ENCODE measurements at regions not wholly inside any gene's neighbourhood (a gene's known extent, or its start where the extent isn't known, plus 50 kb on each side); places are given as distances from the start of the nearest gene placed in this dataset.
A peak's percentile ranks its signal among the peaks of the same experiment; 100 is the strongest.

DNA sequence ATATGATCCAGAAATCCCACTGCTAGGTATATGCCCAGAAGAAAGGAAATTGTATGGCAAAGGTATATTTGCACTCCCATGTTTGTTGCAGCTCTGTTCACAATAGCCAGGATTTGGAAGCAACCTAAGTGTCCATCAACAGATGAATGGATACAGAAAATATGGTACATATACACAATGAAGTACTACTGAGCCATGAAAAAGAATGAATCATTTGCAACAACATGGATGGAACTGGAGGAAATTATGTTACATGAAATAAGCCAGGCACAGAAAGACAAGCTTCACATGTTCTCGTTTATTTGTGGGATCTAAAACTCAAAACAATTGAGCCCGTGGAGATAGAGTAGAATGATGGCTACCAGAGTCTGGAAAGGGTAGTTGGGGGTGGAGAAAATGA, 55.5 kb upstream of the BDH1 start:
- no peak overlapping the region for H3K4me3 ChIP-seq (ENCODE audit: low read depth, low read length)
- H3K27ac ChIP-seq (ENCODE audit: extremely low read depth, low read depth, low read length), result no peak overlapping the region
- no peaks in the 10 kb centered on the region for H3K9me3 ChIP-seq (ENCODE audit: control insufficient read depth, insufficient read depth, low read depth, low read length)
- ChIA-PET CTCF (interaction anchor here (1.1 to 1.3 kb wide), 2 partner anchors 12 to 13 kb away, joined by 4 to 8 read pairs; no protein-coding TSS in a partner anchor), POLR2A (no interaction called here)
- H3K4me1 ChIP-seq (ENCODE audit: control insufficient read depth, insufficient read depth, low read length), result no peaks in the 10 kb centered on the region
- TF ChIP-seq KLF1 (tag by site-specific recombination; IDR thresholded peaks at IDR 0.05) (no peak), MZF1 (tag by site-specific recombination; IDR thresholded peaks at IDR 0.05; ENCODE audit: borderline replicate concordance) (no peak), ZNF146 (tag by site-specific recombination; IDR thresholded peaks at IDR 0.05) (peak; percentile 91), ZNF571 (tag by site-specific recombination; IDR thresholded peaks at IDR 0.05) (no peak), KLF8 (tag by site-specific recombination; IDR thresholded peaks at IDR 0.05) (no peak)
- H3K36me3 ChIP-seq (ENCODE audit: control insufficient read depth in 2 of 2, insufficient read depth in 1 of 2, low read length in 2 of 2), result peaks cover 12 to 96% of the 10 kb centered on the region in 2 experiments; a peak in 2 of 3 replicates

DNA sequence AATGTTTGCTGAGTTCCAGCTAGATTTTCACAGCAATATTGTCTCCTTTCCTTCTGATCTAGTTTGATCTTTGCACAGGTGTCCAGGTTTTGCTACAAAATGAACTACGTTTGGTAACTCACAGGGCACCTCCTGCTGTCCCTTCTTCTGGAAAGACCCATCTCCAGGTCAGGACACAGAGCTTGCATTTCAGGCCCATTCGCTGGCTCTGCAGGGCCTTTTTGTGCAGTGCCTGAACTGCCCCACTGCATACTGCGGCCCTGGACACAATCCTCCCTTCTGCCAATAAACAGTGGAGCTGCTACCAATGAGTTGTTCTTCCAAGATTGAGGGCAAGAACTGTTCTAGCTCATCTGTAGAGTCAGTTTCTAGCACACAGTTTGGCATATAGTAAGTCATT, 50.7 kb upstream of the BDH1 start:
- Histone ChIP-seq H3K4me1 (ENCODE audit: control insufficient read depth, insufficient read depth, low read length) (no peaks in the 10 kb centered on the region), H3K9me3 (ENCODE audit: control insufficient read depth, insufficient read depth, low read depth, low read length) (no peaks in the 10 kb centered on the region), H3K27ac (ENCODE audit: extremely low read depth, low read depth, low read length) (no peak overlapping the region), H3K4me3 (ENCODE audit: low read depth, low read length) (no peak overlapping the region), H3K36me3 (ENCODE audit: control insufficient read depth in 2 of 2, insufficient read depth in 1 of 2, low read length in 2 of 2) (peaks cover 12 to 61% of the 10 kb centered on the region in 2 experiments; a peak in 2 of 3 replicates)
- TF ChIP-seq, protein P1, sequence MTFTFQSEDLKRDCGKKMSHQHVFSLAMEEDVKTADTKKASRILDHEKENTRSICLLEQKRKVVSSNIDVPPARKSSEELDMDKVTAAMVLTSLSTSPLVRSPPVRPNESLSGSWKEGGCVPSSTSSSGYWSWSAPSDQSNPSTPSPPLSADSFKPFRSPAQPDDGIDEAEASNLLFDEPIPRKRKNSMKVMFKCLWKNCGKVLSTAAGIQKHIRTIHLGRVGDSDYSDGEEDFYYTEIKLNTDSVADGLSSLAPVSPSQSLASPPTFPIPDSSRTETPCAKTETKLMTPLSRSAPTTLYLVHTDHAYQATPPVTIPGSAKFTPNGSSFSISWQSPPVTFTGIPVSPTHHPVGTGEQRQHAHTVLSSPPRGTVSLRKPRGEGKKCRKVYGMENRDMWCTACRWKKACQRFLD (tag by site-specific recombination; IDR thresholded peaks at IDR 0.05), result no peak
- TF ChIP-seq ZNF548 (tag by site-specific recombination; IDR thresholded peaks at IDR 0.05), result no peak
- TF ChIP-seq, protein P2, sequence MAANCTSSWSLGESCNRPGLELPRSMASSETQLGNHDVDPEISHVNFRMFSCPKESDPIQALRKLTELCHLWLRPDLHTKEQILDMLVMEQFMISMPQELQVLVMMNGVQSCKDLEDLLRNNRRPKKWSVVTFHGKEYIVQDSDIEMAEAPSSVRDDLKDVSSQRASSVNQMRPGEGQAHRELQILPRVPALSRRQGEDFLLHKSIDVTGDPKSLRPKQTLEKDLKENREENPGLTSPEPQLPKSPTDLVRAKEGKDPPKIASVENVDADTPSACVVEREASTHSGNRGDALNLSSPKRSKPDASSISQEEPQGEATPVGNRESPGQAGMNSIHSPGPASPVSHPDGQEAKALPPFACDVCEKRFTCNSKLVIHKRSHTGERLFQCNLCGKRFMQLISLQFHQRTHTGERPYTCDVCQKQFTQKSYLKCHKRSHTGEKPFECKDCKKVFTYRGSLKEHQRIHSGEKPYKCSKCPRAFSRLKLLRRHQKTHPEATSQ (tag by site-specific recombination; IDR thresholded peaks at IDR 0.05), result no peak
- TF ChIP-seq ZNF211 (tag by site-specific recombination; IDR thresholded peaks at IDR 0.05; ENCODE audit: low read depth), result no peak
- no peak for TF ChIP-seq ZNF76 (tag by site-specific recombination; IDR thresholded peaks at IDR 0.05; ENCODE audit: borderline replicate concordance, low read depth)
- TF ChIP-seq ZNF768 (tag by site-specific recombination; IDR thresholded peaks at IDR 0.05), result no peak
- TF ChIP-seq ZNF629 (tag by site-specific recombination; IDR thresholded peaks at IDR 0.05), result no peak
- TF ChIP-seq ZSCAN23 (tag by site-specific recombination; IDR thresholded peaks at IDR 0.05), result no peak
- no peak for TF ChIP-seq ZNF701 (tag by site-specific recombination; IDR thresholded peaks at IDR 0.05)
- no peak for TF ChIP-seq ZNF140 (tag by site-specific recombination; IDR thresholded peaks at IDR 0.05)
- TF ChIP-seq ZNF423 (tag by site-specific recombination; IDR thresholded peaks at IDR 0.05), result no peak
- TF ChIP-seq, protein P3, sequence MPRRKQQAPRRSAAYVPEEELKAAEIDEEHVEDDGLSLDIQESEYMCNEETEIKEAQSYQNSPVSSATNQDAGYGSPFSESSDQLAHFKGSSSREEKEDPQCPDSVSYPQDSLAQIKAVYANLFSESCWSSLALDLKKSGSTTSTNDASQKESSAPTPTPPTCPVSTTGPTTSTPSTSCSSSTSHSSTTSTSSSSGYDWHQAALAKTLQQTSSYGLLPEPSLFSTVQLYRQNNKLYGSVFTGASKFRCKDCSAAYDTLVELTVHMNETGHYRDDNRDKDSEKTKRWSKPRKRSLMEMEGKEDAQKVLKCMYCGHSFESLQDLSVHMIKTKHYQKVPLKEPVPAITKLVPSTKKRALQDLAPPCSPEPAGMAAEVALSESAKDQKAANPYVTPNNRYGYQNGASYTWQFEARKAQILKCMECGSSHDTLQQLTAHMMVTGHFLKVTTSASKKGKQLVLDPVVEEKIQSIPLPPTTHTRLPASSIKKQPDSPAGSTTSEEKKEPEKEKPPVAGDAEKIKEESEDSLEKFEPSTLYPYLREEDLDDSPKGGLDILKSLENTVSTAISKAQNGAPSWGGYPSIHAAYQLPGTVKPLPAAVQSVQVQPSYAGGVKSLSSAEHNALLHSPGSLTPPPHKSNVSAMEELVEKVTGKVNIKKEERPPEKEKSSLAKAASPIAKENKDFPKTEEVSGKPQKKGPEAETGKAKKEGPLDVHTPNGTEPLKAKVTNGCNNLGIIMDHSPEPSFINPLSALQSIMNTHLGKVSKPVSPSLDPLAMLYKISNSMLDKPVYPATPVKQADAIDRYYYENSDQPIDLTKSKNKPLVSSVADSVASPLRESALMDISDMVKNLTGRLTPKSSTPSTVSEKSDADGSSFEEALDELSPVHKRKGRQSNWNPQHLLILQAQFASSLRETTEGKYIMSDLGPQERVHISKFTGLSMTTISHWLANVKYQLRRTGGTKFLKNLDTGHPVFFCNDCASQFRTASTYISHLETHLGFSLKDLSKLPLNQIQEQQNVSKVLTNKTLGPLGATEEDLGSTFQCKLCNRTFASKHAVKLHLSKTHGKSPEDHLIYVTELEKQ (tag by site-specific recombination; IDR thresholded peaks at IDR 0.05; ENCODE audit: borderline replicate concordance), result no peak
- TF ChIP-seq ZNF266 (tag by site-specific recombination; IDR thresholded peaks at IDR 0.05; ENCODE audit: low read depth), result no peak
- TF ChIP-seq ZNF514 (tag by site-specific recombination; IDR thresholded peaks at IDR 0.05), result no peak
- TF ChIP-seq ZNF311 (tag by site-specific recombination; IDR thresholded peaks at IDR 0.05; ENCODE audit: borderline replicate concordance), result no peak
- no peak for TF ChIP-seq ZNF416 (tag by site-specific recombination; IDR thresholded peaks at IDR 0.05)
- TF ChIP-seq, protein P4, sequence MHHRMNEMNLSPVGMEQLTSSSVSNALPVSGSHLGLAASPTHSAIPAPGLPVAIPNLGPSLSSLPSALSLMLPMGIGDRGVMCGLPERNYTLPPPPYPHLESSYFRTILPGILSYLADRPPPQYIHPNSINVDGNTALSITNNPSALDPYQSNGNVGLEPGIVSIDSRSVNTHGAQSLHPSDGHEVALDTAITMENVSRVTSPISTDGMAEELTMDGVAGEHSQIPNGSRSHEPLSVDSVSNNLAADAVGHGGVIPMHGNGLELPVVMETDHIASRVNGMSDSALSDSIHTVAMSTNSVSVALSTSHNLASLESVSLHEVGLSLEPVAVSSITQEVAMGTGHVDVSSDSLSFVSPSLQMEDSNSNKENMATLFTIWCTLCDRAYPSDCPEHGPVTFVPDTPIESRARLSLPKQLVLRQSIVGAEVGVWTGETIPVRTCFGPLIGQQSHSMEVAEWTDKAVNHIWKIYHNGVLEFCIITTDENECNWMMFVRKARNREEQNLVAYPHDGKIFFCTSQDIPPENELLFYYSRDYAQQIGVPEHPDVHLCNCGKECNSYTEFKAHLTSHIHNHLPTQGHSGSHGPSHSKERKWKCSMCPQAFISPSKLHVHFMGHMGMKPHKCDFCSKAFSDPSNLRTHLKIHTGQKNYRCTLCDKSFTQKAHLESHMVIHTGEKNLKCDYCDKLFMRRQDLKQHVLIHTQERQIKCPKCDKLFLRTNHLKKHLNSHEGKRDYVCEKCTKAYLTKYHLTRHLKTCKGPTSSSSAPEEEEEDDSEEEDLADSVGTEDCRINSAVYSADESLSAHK (tag by site-specific recombination; IDR thresholded peaks at IDR 0.05), result no peak
- no peak for TF ChIP-seq ZNF214 (tag by site-specific recombination; IDR thresholded peaks at IDR 0.05; ENCODE audit: borderline replicate concordance)
- TF ChIP-seq ZNF624 (tag by site-specific recombination; IDR thresholded peaks at IDR 0.05), result no peak
- POLR2A ChIA-PET, result no interaction called here
- CTCF ChIA-PET, result interaction anchor here (1.2 kb wide), 1 partner anchor 9 kb away, joined by 3 read pairs; no protein-coding TSS in a partner anchor
